AG09319 (cell line): ENCODE measurements at regions not wholly inside any gene's neighbourhood (a gene's known extent, or its start where the extent isn't known, plus 50 kb on each side); places are given as distances from the start of the nearest gene placed in this dataset.

Experiments used
- DNase-seq: peaks from one replicate; pipeline ENCODE4 v3.0.0-alpha.2; 2010; ENCODE audit warnings: low read depth; ENCODE audit errors: extremely low read depth
- TF ChIP-seq, protein P1 (sequence below): IDR thresholded peaks from 2 replicates; pipeline ENCODE4 v1.5.1; 2011; ENCODE audit warnings: low read depth, mild to moderate bottlenecking, inconsistent platforms, low read length, moderate library complexity

DNA sequence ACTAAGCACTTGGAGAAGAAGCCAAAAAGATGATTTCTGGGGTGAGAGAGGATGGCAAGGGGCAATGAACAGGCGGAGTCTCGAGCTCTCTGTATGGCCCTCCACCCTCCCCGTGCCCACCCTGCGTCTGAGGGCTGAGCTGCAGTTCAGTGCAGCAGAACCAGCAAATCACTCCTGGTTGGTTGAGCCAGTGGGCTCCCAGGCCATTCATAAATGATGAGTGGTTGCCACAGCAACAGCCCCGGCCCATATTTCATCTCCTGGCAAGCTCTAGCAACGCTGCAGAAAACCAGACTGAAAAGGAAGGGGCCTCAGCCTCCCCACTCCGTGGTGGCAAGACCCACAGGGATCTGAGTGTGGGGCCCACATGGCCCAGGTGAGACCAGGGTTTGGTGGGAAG is 93.8 kb upstream of the PPP1R26 start:
- no peak for DNase-seq
- TF ChIP-seq, protein P1, sequence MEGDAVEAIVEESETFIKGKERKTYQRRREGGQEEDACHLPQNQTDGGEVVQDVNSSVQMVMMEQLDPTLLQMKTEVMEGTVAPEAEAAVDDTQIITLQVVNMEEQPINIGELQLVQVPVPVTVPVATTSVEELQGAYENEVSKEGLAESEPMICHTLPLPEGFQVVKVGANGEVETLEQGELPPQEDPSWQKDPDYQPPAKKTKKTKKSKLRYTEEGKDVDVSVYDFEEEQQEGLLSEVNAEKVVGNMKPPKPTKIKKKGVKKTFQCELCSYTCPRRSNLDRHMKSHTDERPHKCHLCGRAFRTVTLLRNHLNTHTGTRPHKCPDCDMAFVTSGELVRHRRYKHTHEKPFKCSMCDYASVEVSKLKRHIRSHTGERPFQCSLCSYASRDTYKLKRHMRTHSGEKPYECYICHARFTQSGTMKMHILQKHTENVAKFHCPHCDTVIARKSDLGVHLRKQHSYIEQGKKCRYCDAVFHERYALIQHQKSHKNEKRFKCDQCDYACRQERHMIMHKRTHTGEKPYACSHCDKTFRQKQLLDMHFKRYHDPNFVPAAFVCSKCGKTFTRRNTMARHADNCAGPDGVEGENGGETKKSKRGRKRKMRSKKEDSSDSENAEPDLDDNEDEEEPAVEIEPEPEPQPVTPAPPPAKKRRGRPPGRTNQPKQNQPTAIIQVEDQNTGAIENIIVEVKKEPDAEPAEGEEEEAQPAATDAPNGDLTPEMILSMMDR, result no peak

DNA sequence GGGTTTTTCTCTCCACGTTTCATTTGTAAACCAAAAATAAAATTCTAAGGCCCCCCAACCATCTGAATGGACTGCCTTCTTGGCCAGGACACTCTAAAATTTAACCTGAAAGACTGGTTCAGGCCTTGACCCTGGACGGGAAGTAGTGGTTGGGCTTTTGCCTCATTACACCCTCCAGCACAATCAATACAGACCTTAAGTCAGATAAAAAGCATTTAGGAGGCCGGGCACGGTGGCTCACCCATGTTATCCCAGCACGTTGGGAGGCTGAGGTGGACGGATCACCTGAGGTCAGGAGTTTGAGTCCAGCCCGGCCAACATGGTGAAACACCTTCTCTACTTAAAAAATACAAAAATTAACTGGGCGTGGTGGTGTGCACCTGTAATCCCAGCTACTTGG is 91.6 kb upstream of the PPP1R26 start:
- DNase-seq, result no peak
- TF ChIP-seq, protein P1, result no peak

DNA sequence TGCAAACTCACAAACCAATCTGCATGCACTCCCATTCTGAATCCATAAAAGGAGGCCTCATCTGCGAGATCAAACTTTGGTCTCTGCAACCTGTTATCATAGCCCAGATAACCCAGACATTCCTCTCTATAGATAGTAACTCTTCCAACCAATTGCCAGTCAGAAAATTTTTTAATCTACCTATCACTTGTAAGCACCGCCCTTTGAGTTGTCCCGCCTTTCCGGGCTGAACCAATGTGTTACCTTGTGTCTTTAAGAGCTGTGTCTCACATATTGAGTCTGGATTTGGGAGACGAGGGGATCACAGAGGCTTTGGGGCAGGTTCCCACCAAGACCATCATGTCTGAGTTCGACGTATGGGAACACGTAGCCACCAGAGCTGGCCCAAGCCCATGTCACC is 91.1 kb upstream of the PPP1R26 start:
- TF ChIP-seq, protein P1, result no peak
- DNase-seq, result no peak

DNA sequence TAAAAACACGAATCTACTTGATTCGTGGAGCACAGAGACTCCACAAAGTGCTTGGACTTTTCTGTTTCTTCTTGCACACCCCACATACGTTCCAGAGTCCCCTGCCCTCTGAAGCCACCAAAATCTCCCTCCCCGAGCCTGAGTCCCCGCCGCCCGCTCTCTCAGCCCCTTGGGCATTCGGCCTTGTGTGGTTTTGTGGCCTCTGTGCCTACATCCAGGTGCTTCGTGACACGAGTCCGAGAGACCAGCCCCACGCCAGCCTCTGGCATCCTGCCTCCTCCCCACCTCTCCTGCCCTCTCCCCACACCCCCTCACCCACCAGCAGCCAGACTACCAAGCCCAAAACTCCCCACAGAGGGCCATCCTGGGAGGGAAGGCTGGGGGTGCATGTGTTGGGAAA is 87.8 kb upstream of the PPP1R26 start:
- DNase-seq, result no peak
- TF ChIP-seq, protein P1, result no peak

DNA sequence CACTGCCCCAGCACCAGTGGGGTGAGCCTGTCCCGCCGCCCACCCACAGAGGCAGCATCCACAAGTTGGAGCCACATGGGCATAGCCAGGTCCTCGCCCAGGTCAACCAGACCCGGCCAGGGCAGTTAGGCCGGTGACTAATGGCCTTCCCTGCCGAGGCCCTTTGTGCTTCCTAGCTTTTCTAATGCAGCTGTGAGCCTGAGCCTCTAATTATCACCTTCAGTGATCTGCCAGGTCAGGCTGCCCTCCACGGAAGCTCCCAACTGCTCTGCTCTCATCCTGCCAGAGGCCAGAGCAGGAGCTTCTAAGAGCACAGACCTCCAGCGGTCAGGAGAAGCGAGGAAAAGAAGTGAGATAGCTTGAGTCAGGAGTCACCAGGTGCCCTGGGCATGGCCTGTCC is 87.1 kb upstream of the PPP1R26 start:
- TF ChIP-seq, protein P1, result no peak
- no peak for DNase-seq

DNA sequence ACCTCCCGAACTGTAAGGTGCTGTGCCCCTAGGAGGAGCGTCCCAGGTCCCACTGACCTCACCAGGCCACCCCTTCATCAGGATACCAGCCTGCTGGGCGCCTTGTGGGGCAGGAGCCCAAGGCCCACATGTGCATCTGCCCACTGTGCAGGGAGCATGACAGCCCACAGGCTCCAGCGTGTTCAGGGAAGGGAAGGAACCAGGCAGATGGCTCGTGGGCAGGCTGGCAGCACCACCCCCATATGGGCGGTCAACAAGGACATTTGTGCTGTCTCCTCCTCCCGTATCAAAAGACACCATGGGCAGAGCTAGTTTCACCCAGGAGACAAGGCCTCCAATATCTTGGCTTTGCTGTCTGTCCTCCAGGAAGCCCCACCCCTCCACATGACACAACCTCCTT is 85.5 kb upstream of the PPP1R26 start:
- no peak for DNase-seq
- TF ChIP-seq, protein P1, result no peak

DNA sequence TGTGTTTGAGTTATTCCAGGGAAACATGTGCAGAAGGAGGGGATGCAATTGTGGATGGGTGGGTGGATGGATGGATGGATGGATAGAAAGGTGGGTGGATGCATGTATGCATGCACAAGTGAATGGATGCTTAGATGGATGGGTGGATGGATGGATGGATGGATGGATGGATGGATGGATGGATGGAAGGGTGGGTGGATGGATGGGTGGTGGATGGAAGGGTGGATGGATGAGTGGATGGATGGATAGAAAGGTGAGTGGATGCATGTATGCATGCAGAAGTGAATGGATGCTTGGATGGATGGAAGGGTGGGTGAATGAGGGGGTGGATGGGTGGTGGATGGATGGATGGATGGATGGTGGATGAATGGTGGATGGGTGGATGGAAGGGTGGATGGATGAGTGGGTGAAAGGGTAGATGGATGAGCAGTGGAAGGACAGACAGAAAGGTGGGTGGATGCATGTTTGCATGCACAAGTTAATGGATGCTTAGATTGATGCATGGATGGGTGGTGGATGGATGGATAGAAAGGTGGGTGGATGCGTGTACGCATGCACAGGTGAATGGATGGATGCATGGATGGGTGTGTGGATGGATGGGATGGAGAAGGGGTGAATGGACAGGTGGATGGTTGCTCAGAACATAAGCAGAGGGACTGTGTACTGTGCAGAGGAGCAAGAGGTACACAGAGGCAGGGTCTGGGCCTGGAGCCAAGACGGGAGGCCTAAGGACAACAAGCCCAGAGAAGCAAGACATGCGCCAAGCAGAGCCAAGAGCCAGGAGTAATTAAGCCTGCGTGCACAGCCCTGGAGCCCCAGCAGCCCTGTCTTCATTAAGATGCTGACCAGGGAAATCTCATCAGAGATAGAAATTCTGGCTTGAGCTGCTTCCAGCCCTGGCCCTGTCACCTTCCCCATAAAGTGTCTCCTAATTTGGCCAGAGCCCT is 84.6 kb upstream of the PPP1R26 start:
- no peak for DNase-seq
- TF ChIP-seq, protein P1, result no peak
